ENCODE measurements at regions not wholly inside any gene's neighbourhood (a gene's known extent, or its start where the extent isn't known, plus 50 kb on each side); places are given as distances from the start of the nearest gene placed in this dataset.

DNA sequence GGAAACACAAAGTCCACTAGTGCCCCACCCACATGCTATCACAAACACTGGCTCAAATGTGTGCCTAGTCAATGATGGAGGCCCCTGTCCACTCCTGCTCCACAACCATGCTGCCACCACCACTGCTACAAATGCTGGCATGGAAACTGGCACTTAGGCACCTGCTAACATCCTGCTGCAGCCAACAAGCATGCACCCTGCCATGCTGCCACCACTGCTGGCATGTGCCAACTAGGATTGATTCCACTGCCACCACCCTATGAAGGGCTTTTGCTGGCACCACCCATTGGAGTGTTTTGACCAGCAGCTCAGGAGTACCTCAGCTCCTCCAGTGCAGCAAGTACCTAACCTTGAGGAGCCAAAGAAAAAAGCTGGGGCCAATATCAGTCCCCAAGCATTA, 236.6 kb downstream of the CCDC59 start:
- TF ChIP-seq, protein P1, sequence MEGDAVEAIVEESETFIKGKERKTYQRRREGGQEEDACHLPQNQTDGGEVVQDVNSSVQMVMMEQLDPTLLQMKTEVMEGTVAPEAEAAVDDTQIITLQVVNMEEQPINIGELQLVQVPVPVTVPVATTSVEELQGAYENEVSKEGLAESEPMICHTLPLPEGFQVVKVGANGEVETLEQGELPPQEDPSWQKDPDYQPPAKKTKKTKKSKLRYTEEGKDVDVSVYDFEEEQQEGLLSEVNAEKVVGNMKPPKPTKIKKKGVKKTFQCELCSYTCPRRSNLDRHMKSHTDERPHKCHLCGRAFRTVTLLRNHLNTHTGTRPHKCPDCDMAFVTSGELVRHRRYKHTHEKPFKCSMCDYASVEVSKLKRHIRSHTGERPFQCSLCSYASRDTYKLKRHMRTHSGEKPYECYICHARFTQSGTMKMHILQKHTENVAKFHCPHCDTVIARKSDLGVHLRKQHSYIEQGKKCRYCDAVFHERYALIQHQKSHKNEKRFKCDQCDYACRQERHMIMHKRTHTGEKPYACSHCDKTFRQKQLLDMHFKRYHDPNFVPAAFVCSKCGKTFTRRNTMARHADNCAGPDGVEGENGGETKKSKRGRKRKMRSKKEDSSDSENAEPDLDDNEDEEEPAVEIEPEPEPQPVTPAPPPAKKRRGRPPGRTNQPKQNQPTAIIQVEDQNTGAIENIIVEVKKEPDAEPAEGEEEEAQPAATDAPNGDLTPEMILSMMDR (IDR thresholded peaks at IDR 0.05) = no peak
- no peak for TF ChIP-seq POLR2AphosphoS5 (IDR thresholded peaks at IDR 0.05)
- no peak for TF ChIP-seq EP300 (IDR thresholded peaks at IDR 0.05)

Measured in upper lobe of left lung (tissue), 4 donors.